LNCAP (cell line): ENCODE measurements at regions not wholly inside any gene's neighbourhood (a gene's known extent, or its start where the extent isn't known, plus 50 kb on each side); places are given as distances from the start of the nearest gene placed in this dataset.

Experiments
- TF ChIP-seq, protein P1 (sequence below): fragments of 450-650 bp; IDR thresholded peaks from 2 replicates; pipeline ENCODE4 v1.5.1; 2017; ENCODE audit warnings: mild to moderate bottlenecking

DNA sequence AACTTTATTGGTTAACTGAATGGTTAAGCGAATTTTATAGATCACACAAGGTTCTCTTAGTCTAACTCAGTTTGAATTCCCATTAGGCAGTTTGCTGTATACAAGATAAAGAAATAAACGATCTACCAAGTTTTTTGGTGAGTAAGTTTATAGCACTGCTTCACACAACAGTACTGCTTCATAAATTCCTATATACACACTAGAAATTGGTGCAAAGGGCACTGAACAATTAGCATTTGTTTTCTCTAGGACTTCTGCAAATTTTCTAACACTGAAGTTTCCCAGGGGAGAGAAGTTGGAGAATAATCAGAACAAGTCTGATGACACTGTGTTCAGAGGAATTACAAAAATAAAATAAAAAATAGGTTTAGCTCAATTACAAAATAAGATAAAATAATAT, 1138.8 kb upstream of the PCDH9 start:
- TF ChIP-seq, protein P1, sequence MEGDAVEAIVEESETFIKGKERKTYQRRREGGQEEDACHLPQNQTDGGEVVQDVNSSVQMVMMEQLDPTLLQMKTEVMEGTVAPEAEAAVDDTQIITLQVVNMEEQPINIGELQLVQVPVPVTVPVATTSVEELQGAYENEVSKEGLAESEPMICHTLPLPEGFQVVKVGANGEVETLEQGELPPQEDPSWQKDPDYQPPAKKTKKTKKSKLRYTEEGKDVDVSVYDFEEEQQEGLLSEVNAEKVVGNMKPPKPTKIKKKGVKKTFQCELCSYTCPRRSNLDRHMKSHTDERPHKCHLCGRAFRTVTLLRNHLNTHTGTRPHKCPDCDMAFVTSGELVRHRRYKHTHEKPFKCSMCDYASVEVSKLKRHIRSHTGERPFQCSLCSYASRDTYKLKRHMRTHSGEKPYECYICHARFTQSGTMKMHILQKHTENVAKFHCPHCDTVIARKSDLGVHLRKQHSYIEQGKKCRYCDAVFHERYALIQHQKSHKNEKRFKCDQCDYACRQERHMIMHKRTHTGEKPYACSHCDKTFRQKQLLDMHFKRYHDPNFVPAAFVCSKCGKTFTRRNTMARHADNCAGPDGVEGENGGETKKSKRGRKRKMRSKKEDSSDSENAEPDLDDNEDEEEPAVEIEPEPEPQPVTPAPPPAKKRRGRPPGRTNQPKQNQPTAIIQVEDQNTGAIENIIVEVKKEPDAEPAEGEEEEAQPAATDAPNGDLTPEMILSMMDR = no peak

DNA sequence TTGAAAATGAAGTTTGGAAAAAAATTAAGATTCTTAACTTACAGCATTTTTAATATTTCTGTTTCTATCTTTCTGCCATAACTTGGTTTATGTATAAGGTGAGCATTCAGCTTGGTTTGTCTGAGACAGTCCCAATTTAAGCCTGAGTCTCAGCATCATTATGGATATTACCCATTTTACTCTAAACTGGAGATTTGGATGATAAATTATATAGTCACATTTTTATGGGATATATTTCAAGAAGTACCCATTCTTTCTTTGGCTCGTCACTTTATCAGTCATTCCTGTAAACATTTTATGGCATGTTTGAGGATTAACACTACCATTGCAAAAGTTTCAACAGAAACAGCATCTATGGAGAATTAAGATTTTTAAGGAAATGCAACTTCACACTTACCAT, 1129.0 kb upstream of the PCDH9 start:
- TF ChIP-seq, protein P1 = no peak

DNA sequence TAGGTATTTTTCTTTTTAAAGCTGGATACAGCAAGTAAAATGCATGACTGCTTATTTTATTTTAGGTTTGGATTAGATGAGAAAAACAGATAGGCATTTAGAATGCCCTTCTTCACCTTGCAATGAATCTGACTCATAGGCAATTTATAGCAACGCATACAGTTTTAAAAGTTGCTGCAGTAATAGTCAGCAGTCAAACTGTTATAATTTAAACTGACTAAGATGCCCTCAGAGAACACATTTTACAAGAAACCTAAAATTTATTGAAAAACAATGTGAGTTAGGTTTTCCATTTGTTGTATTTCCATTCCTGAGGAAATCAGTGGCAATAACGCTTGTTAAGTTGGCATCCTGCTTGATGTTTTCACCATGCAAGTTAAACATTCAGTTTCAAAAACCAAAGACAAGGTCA, 1128.2 kb upstream of the PCDH9 start:
- TF ChIP-seq, protein P1 = no peak

DNA sequence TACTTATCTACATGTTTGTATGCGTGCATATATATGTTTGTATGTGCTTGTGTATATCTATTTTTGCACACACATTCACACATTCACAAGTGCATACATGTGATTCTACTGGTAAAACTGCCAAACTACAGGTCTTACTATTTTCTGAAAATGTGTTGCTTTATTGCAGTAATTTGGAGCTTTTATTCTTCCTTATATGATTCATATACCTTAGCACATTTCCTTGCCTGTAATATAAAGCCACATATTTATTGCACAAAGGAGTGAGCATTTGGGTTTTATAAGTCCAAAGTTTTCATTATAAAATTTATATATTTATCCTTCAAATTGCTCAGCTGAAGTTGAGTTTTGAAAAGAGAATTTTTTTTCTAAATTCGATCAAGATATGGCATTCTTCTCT, 1120.4 kb upstream of the PCDH9 start:
- TF ChIP-seq, protein P1 = no peak

DNA sequence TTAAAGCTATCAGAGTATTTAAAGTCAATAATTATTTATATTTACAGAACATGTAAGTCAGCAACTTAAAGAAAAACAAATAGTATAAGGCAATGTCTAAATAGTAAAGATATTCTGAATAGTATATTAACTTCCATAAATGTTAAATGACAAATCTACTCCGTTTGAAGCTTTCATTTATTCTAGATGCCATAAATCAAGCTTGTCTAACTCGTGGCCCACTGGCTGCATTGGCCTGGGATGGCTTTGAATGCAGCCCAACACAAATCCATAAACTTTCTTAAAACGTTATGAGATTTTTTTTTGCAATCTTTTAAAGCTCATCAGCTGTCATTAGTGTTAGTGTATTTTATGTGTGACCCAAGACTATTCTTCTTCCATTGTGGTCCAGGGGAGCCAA, 1117.1 kb upstream of the PCDH9 start:
- TF ChIP-seq, protein P1 = no peak

DNA sequence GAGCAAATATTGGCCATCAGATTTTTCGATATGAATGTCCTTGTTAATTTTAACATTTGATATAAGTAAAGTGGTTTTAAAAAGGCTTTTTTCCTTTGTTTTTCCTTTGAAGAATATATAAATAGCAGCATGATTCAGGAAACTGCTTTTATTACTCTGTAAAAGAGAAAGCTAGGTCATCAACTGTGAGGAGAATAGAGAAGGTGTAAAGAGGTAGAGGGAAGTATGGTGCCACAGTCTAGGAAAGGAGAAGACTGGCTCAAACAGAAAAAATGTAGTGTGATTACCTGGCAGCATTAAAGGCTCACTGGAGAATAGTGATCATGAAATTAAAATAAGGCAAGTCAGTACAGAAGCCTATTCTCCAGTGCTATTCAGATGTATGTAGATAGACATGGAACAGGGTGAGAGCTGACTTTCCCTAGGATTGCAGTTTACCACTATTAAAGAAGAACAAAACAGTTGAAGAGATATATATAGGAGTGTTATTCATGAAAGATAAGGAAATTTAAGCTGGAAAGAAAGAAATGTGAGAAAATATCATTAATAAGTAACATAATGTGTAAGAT, 1115.9 kb upstream of the PCDH9 start:
- TF ChIP-seq, protein P1 = no peak

DNA sequence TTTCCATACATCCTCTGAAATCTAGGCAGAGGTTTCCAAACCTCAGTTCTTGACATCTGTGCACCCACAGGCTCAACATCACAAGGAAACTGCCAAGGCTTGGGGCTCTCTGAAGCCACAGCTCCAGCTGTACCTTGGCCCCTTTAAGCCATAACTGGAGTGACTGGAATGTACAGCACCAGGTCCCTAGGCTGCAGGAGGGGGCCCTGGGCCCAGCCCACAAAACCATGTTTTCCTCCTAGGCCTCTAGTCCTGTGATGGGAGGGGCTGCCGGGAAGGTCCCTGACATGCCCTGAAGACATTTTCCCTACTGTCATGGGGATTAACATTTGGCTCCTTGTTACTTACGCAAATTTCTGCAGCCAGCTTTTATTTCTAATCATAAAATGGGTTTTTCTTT, 1093.0 kb upstream of the PCDH9 start:
- TF ChIP-seq, protein P1 = no peak

DNA sequence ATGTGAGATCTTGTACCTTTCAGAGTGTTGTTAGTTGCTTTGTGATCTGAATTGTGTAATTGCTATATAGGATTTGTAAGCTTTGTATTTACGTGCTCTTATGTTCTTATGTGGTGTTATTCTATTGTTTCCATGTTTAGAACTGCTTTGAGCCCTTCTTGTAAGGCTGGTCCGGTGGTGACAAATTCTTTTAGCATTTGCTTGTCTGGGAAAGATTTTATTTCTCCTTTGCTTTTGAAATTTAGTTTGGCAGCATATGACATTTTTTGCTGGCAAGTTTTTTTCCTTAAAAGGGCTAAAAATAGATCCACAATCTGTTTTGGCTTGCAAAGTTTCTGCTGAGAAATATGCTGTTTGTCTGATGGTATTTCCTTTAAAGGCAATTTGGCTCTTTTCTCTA, 1089.2 kb upstream of the PCDH9 start:
- TF ChIP-seq, protein P1 = no peak
